ENCODE measurements at regions not wholly inside any gene's neighbourhood (a gene's known extent, or its start where the extent isn't known, plus 50 kb on each side); places are given as distances from the start of the nearest gene placed in this dataset.

- no peak for TF ChIP-seq TAF1 (IDR thresholded peaks at IDR 0.05; ENCODE audit: borderline replicate concordance, insufficient read depth, low read length)
- no peak for TF ChIP-seq REST (IDR thresholded peaks at IDR 0.05; ENCODE audit: insufficient read depth in 1 of 2, low read depth in 2 of 2, low read length in 2 of 2)
- TF ChIP-seq SIN3A (IDR thresholded peaks at IDR 0.05; ENCODE audit: borderline replicate concordance, insufficient read depth, low read length), result no peak
- TF ChIP-seq POLR2AphosphoS5 (IDR thresholded peaks at IDR 0.05; ENCODE audit: low read depth, low read length), result no peak
- TF ChIP-seq FOXP2 (optimal IDR thresholded peaks at IDR 0.05; ENCODE audit: borderline replicate concordance, extremely low read depth, extremely low read length, insufficient read depth), result no peak
Observed at GRCh38 chr5:155332618-155333017, 319.1 kb downstream of the KIF4B start.
